ENCODE measurements at regions not wholly inside any gene's neighbourhood (a gene's known extent, or its start where the extent isn't known, plus 50 kb on each side); places are given as distances from the start of the nearest gene placed in this dataset.

- DNase-seq (ENCODE audit: low read depth in 4 of 4, low spot score in 3 of 4): no peak
Measured at GRCh38 chr13:59172076-59172475, 991.7 kb downstream of the DIAPH3 start.

DNA sequence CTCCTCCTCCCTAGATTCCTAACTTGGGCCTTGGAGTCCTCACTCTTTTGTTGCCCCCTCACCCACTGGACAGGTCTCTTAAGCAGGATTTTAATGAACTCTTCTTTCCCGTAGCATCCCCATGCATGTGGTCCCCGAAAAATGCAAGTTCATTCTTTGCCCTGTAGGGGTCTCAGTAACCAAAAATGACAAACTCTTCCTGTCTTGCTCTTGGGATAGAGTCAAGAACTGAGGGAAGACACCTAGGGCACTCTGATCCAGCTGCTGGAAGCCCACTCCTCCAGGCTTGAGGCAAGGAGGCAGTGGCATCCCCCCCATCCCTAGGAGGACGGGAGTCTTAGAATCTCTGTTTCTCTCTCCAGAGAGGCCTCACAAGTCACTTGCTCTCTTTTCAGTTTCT lies 987.0 kb downstream of the DIAPH3 start:
- no peak for DNase-seq (ENCODE audit: low read depth in 4 of 4, low spot score in 3 of 4)

GRCh38 chr13:59178344-59178743 lies 985.4 kb downstream of the DIAPH3 start:
- DNase-seq (ENCODE audit: low read depth in 4 of 4, low spot score in 3 of 4): no peak

GRCh38 chr13:59182241-59182640 lies 981.5 kb downstream of the DIAPH3 start:
- no peak for DNase-seq (ENCODE audit: low read depth in 4 of 4, low spot score in 3 of 4)

DNA sequence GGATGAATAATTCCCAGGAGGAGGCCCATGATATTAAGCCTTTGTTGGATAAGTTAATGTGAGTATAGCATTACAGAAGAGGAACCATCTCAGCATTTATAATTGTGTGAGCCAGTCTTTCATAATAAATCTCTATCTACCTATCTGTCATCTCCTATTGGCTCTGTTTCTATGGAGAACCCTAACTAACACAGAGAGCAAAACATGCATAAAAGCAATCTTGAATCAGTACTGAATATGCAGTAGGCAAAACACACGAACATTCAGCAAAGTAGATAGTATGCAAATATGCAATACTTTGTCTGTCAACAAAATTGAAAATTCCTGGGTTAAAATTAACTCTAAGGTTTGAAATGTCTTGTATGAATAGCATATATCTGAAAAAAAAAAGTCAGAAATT lies 966.3 kb downstream of the DIAPH3 start:
- no peak for DNase-seq (ENCODE audit: low read depth in 4 of 4, low spot score in 3 of 4)

GRCh38 chr13:59201841-59202240 lies 961.9 kb downstream of the DIAPH3 start:
- no peak for DNase-seq (ENCODE audit: low read depth in 4 of 4, low spot score in 3 of 4)

- DNase-seq (ENCODE audit: low read depth in 4 of 4, low spot score in 3 of 4): no peak
Measured at GRCh38 chr13:59203855-59204254, 959.9 kb downstream of the DIAPH3 start.

DNA sequence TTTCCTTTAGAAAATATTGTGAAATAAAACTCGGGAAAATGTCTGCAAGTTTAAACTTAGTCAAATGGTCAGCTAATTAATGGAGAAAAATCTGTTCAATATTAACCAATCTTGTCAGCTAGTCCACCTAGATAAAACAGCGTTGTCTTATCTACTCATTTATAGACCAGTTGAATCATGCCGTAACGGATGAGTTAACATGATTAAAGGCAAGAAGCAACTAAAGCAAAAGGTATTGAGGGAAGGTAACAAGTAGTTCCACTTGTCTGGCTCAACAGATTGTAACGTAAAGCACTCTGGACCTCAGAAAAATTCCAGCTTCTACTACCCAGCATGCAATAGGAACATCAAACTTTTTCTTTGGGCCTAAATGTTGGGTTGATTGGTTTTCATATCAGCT lies 958.2 kb downstream of the DIAPH3 start:
- no peak for DNase-seq (ENCODE audit: low read depth in 4 of 4, low spot score in 3 of 4)

- DNase-seq (ENCODE audit: low read depth in 4 of 4, low spot score in 3 of 4): no peak
Measured at GRCh38 chr13:59208405-59209195, 955.1 kb downstream of the DIAPH3 start.

DNA sequence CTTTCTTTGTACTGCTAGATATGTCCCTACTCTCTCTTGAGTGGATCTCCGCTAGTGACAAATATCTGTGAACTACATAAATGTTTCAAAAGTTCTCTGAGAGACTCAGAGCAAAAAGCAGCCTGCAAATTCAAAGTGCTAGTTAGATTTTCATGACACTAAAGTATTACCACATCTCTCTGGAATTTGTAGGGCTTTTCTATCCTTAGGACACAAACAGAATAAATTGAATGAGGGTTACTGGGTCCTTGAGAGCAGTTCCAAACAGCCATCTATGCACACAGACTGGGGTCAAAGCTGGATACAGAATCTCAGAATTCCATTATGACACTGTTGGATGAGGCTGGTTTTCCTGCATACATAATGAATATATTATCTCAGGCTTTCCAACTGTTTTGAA lies 953.2 kb downstream of the DIAPH3 start:
- no peak for DNase-seq (ENCODE audit: low read depth in 4 of 4, low spot score in 3 of 4)

- no peak for DNase-seq (ENCODE audit: low read depth in 4 of 4, low spot score in 3 of 4)
Measured at GRCh38 chr13:59211606-59212005, 952.1 kb downstream of the DIAPH3 start.

GRCh38 chr13:59229401-59229800 lies 934.3 kb downstream of the DIAPH3 start:
- DNase-seq (ENCODE audit: low read depth in 4 of 4, low spot score in 3 of 4): no peak

DNA sequence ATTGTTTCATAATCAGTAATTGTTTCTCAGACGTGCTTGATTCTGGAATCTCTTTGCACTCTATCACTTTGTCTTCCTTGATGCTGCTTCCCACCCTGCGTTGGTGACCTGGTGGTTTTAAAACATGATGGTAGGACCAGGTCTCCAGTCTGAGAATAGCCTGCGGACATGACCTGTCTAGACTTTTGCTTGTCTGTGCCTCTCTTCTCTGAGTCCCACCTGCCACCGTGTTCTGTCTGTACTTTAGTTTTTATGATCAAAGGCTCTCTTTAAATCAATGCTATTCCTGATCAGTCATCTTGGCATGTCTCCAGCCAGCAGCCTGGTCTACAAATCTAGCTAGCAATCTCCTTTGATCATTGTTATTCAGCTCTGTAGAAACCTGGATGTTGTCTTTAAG lies 933.9 kb downstream of the DIAPH3 start:
- no peak for DNase-seq (ENCODE audit: low read depth in 4 of 4, low spot score in 3 of 4)

- no peak for DNase-seq (ENCODE audit: low read depth in 4 of 4, low spot score in 3 of 4)
Measured at GRCh38 chr13:59230484-59231264, 933.1 kb downstream of the DIAPH3 start.

GRCh38 chr13:59236309-59236919 lies 927.3 kb downstream of the DIAPH3 start:
- DNase-seq (ENCODE audit: low read depth in 4 of 4, low spot score in 3 of 4): no peak

GRCh38 chr13:59236944-59237343 lies 926.8 kb downstream of the DIAPH3 start:
- DNase-seq (ENCODE audit: low read depth in 4 of 4, low spot score in 3 of 4): no peak

DNA sequence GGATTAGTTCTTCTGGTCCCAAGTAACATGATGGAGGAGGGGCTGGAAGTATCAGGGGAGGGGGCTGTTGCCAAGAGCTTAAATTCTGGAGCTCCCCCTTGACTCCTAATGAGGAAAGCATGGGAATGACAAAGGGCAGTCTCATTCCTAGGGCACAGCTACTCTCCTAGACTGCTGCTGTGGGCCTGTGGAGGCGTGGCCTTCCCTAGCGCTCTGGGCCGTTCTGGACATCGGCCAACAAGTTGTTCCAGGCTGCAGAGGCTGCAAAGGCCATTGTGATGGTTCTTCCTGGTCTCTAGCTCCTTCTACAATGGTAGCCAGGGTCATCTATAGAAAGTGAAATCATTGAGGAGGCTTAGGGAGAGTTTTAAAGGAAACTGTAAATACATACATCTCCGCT lies 916.6 kb downstream of the DIAPH3 start:
- DNase-seq (ENCODE audit: low read depth in 4 of 4, low spot score in 3 of 4): no peak

DNA sequence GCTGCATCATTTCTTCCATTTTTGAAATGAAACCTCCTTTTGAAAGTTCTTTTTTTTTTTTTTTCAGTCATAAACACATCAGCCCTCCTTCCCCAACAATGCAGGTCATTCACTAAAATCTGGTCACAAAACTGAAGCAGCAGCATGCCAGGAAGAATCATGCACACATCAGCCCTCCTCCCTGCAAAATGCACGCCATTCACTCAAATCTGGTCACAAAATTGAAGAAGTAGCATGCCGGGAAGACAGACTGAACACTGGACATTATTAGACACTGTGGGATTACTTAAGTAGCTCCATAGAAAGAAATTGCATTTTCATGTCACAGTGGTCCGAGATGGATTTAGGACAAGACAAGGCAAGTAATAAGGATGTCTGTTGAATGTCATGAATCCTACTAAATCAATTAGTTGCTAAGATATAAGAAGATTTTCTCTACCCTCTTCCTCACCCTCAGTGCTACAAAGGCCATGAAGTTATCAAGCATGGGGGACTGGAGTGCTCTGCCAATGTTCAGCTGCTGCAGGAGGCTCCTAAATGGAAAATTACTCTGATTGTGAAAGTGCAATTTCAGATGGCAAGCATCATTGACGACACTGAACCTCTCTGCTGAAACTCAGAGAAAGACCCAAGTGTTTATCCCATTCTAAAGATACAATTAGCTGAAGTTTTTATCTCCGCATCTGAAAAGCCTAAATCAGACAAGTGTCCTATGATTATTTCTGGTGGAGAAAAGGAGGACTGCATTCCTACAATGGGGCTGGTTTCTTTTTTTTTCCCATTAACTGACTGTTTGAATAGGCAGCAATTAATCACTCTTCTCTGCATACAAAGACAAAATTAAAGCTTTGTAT lies 913.2 kb downstream of the DIAPH3 start:
- DNase-seq (ENCODE audit: low read depth in 4 of 4, low spot score in 3 of 4): no peak

DNA sequence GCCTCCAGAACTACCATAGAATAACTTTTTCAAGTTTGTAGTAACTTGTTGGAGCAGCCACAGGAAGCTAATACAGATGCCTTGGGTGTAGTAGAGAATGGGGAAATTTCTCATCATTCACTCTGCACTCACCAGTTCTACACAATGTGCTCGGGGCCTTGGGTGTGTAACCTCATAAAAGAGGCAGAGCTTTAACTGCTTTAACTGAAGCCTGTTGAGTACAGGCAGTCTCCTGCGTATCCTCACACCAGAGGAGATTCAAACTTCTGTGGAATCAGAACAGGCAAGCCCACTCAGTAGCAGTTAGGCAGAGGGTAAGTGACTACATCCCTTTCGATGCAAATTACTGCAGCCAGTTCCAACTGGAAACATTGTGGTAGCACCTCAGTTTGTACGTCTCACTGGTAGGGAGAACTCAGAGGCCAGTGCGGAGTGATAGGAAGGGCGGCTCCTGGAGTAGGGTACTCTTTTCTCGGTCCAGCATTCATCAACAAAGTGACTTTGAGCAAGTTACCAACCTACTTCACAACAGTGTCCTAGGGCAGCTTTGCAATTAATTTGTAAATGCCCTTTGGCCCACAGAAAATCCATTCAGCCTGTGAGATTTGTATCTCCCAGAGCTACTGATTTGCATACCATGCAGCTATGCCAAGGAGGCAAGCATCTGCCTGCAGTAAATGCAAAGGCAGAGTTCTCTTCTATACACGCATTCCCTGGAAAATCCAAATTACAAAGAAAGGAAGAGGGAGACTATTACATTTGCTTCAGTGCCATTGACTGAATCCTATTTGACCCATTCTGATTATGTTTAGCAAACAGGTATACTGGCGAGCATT lies 904.3 kb downstream of the DIAPH3 start:
- DNase-seq (ENCODE audit: low read depth in 4 of 4, low spot score in 3 of 4): no peak

DNA sequence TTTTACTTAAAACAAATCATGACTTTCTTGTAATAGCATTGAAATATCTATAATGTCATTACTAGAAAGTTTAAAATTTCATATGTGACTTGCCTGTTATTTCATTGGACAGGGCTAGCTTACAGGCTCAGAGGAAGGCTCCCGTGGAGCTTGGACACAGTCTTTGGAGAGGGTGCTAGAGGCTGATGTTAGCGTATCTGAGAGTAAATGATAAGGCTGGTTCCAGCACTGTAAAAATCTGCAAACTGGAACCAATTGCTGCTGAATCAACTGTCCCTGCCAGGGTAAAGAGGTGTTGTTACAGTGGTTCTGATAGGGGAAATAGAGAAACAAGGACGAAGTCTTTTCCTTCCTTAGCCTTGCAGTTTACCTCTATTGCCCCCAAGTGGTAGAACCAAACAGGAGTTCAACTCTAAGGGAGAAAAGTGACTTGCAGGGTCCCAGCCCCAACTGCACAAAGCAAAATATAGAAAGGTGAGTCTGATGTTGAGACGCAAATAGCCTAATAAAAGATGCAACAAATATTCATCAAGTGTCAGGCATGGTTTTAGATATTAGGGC lies 901.7 kb downstream of the DIAPH3 start:
- DNase-seq (ENCODE audit: low read depth in 4 of 4, low spot score in 3 of 4): no peak

Measured in right renal pelvis (tissue), 4 donors.